Uterus (tissue), 3 donors: ENCODE measurements at regions not wholly inside any gene's neighbourhood (a gene's known extent, or its start where the extent isn't known, plus 50 kb on each side); places are given as distances from the start of the nearest gene placed in this dataset.

Experiments used
- DNase-seq, 2 donors: peaks; one replicate each; pipeline ENCODE4 v3.0.0-alpha.2; 2019 to 2020
- H3K27ac ChIP-seq, 2 donors: fragments of 200-600 bp; sonication (generic); 1 replicate in 1 of 2; 2 replicates in 1 of 2; pipeline ENCODE4 v1.5.1; 2016 to 2018
- H3K27me3 ChIP-seq, 2 donors: fragments of 200-600 bp; sonication (generic); one replicate each; pipeline ENCODE4 v1.5.1; 2018 to 2019; ENCODE audit warnings: control low read depth in 1 of 2
- H3K36me3 ChIP-seq, 2 donors: fragments of 200-600 bp; sonication (generic); one replicate each; pipeline ENCODE4 v1.5.1; 2019; ENCODE audit warnings: control low read depth in 1 of 2
- H3K4me1 ChIP-seq, 2 donors: fragments of 200-600 bp; sonication (generic); one replicate each; pipeline ENCODE4 v1.5.1; 2018 to 2019; ENCODE audit warnings: control low read depth in 1 of 2
- H3K4me3 ChIP-seq, 2 donors: fragments of 200-600 bp; sonication (generic); 1 replicate in 1 of 2; 2 replicates in 1 of 2; pipeline ENCODE4 v1.5.1; 2018 to 2019; ENCODE audit warnings: mild to moderate bottlenecking in 1 of 2
- H3K9me3 ChIP-seq, 2 donors: fragments of 200-600 bp; sonication (generic); one replicate each; pipeline ENCODE4 v1.5.1; 2019; ENCODE audit warnings: control low read depth in 1 of 2
- CTCF ChIP-seq, 4 experiments: fragments of 200-600 bp in 2 of 4; fragments of 450-650 bp in 2 of 4; sonication (generic) in 2 of 4; IDR thresholded peaks; one replicate each; pipeline ENCODE4 v1.5.1; 2016 to 2019; ENCODE audit warnings: antibody characterized with exemption in 4 of 4, mild to moderate bottlenecking in 2 of 4, moderate library complexity in 1 of 4
- POLR2A ChIP-seq, 2 donors: fragments of 450-650 bp; IDR thresholded peaks; one replicate each; pipeline ENCODE4 v1.6.1; 2016; ENCODE audit warnings: antibody characterized with exemption in 2 of 2, mild to moderate bottlenecking in 1 of 2, moderate library complexity in 1 of 2
- intact Hi-C: fragments of 100-400 bp; cut with DNase I; formaldehyde crosslinking; loops from one replicate; pipeline ENCODE4 v1.15.1; 2023; ENCODE audit warnings: low total_unique reads
- donor health status: DM: yes; HTN: yes; CAD: no.

GRCh38 chr17:45703806-45704205 is 80.3 kb upstream of the CRHR1 start:
- H3K27ac ChIP-seq, result no peak overlapping the region
- H3K9me3 ChIP-seq, result no peaks in the 10 kb centered on the region
- TF ChIP-seq CTCF (IDR thresholded peaks at IDR 0.05) (no peak), POLR2A (IDR thresholded peaks at IDR 0.05) (no peak)
- H3K27me3 ChIP-seq, result no peaks in the 10 kb centered on the region
- DNase-seq, result no peak
- H3K36me3 ChIP-seq, result no peaks in the 10 kb centered on the region
- H3K4me1 ChIP-seq, result no peaks in the 10 kb centered on the region
- no peak overlapping the region for H3K4me3 ChIP-seq
- intact Hi-C loops, result no loop called here

GRCh38 chr17:45704251-45704650 is 79.9 kb upstream of the CRHR1 start:
- Histone ChIP-seq H3K9me3 (no peaks in the 10 kb centered on the region), H3K27me3 (no peaks in the 10 kb centered on the region), H3K27ac (no peak overlapping the region), H3K4me1 (no peaks in the 10 kb centered on the region), H3K36me3 (no peaks in the 10 kb centered on the region), H3K4me3 (no peak overlapping the region)
- DNase-seq, result no peak
- intact Hi-C loops, result no loop called here
- TF ChIP-seq POLR2A (IDR thresholded peaks at IDR 0.05) (no peak), CTCF (IDR thresholded peaks at IDR 0.05) (no peak)

DNA sequence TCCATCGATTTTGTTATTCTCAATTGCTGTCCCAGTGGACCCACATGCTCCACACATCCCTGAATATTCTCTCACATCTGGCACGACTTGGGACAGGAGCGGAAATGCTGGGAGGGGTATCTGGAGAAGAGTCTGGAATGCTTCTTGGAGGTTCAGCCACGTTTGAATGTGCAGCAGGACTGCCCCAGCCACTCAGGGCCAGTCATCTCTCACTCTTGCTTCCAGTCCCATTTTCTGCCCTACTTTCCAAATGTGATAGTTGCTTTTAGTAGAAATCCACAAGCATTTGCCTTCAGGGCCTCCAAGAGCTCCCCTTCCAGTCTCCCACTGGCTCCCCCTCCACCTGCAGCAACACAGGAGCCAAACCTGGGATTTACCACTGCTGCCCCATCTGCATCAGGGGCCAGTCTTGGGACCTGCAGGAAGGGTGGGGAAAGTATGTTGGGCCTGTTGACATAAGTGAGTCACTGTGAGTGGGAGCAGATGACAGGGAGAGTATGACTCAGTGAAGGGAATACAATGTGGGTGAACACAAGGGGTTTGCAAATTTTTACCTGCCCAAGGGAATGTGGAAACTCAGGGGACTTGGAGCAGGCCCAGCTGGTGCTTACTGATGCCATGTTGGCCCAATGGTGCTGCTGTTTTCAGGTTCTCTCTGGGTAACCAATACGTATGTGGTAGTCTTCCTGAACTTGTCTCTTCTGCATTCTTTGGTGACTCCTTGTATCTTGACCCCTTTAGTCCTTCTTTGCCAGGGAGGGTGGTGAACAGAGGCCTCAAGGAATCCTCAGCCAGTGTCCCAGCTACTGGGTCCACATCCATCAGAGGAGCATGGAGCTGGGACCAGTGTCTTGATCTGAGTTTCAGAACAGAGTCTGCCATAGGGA is 78.8 kb upstream of the CRHR1 start:
- Histone ChIP-seq H3K4me3 (no peak overlapping the region), H3K4me1 (no peaks in the 10 kb centered on the region), H3K27ac (no peak overlapping the region), H3K9me3 (no peaks in the 10 kb centered on the region), H3K27me3 (no peaks in the 10 kb centered on the region), H3K36me3 (no peaks in the 10 kb centered on the region)
- TF ChIP-seq POLR2A (IDR thresholded peaks at IDR 0.05) (no peak), CTCF (IDR thresholded peaks at IDR 0.05) (no peak)
- intact Hi-C loops, result no loop called here
- no peak for DNase-seq

DNA sequence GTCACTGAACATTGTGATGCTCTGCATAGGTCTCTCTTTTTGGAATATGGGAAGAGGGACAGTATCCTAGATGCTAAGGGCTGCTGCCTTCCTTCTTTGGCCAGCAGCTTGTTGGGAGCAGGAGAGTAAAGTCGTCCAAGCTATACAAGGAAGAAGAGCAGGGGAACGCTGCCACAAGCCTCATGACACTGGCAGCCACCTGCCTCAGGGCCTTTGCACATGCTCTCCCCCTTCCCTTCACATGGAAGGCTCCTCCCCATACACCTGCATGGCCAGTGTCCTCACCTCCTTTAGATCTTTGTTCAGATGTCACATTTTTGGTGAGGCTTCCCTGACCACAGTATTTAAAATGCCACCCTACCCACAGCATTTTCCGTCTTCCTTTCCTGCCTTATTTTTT is 78.1 kb upstream of the CRHR1 start:
- H3K27me3 ChIP-seq, result no peaks in the 10 kb centered on the region
- no peak for DNase-seq
- no peak overlapping the region for H3K27ac ChIP-seq
- no peaks in the 10 kb centered on the region for H3K4me1 ChIP-seq
- intact Hi-C loops, result no loop called here
- no peaks in the 10 kb centered on the region for H3K9me3 ChIP-seq
- no peak overlapping the region for H3K4me3 ChIP-seq
- H3K36me3 ChIP-seq, result no peaks in the 10 kb centered on the region
- TF ChIP-seq POLR2A (IDR thresholded peaks at IDR 0.05), result no peak
- no peak for TF ChIP-seq CTCF (IDR thresholded peaks at IDR 0.05)

DNA sequence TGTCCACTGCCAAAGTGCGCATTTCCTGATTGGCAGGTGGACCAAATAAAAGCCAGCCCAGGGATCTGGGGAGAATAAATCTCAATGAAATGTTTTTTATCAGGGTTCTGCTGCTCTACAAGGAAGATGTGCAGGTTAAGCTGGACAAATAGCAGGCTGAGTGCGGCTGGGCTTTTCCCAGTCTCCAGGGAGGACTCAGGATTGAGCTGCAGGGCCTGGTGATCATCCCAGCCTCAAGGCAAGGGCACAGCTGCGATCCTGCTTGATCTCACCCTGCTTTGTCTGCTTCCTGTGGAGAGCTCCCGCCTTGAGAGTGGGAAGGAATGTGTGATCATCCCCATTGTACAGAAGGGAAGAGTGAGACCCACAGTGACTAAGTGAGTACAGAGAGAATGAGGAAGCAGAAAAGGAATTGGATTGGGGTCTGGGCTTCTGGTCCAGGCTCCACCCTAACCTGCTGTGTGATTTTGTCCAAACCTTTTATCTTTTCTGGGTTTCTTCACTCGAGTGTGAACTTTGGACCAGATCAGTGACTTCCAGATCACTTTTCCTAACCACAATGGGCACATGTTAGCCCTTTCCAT is 75.3 kb upstream of the CRHR1 start:
- H3K4me1 ChIP-seq, result no peaks in the 10 kb centered on the region

More for the DNA sequence above, 75.3 kb upstream of the CRHR1 start:
- no peaks in the 10 kb centered on the region for H3K27me3 ChIP-seq
- H3K27ac ChIP-seq, result no peak overlapping the region
- H3K9me3 ChIP-seq, result no peaks in the 10 kb centered on the region
- intact Hi-C loops, result no loop called here
- TF ChIP-seq POLR2A (IDR thresholded peaks at IDR 0.05) (no peak), CTCF (IDR thresholded peaks at IDR 0.05) (no peak)
- DNase-seq, result no peak
- no peak overlapping the region for H3K4me3 ChIP-seq
- H3K36me3 ChIP-seq, result no peaks in the 10 kb centered on the region
